GM12873 (cell line): ENCODE measurements at regions not wholly inside any gene's neighbourhood (a gene's known extent, or its start where the extent isn't known, plus 50 kb on each side); places are given as distances from the start of the nearest gene placed in this dataset.

ENCODE experiments used
- CTCF ChIP-seq: IDR thresholded peaks from 2 replicates; pipeline ENCODE4 v1.5.1; 2012; ENCODE audit warnings: low read depth, mild to moderate bottlenecking, moderate library complexity, low read length, control low read depth; ENCODE audit not compliant: insufficient read depth; ENCODE audit errors: missing control alignments

- TF ChIP-seq CTCF = no peak
Measured at GRCh38 chr2:65576861-65577601, 144.6 kb upstream of the SPRED2 start.

- TF ChIP-seq CTCF = no peak
Measured at GRCh38 chr2:65576278-65576677, 143.9 kb upstream of the SPRED2 start.

- no peak for TF ChIP-seq CTCF
Measured at GRCh38 chr2:65574993-65575392, 142.6 kb upstream of the SPRED2 start.

GRCh38 chr2:65566617-65567016 lies 134.2 kb upstream of the SPRED2 start:
- no peak for TF ChIP-seq CTCF

- no peak for TF ChIP-seq CTCF
Measured at GRCh38 chr2:65565681-65566080, 133.3 kb upstream of the SPRED2 start.

GRCh38 chr2:65564299-65564698 lies 131.9 kb upstream of the SPRED2 start:
- no peak for TF ChIP-seq CTCF

- TF ChIP-seq CTCF = no peak
Measured at GRCh38 chr2:65562890-65563289, 130.5 kb upstream of the SPRED2 start.

- no peak for TF ChIP-seq CTCF
Measured at GRCh38 chr2:65558743-65559142, 126.3 kb upstream of the SPRED2 start.
